Activated naive CD8-positive, alpha-beta T cell treated with anti-CD3 and anti-CD28 coated beads, Interleukin-2, amount 10 ng/mL, durations not matched to agents 7 days and 5 days (primary cell): ENCODE measurements at regions not wholly inside any gene's neighbourhood (a gene's known extent, or its start where the extent isn't known, plus 50 kb on each side); places are given as distances from the start of the nearest gene placed in this dataset.
"Not testable (repeated sequence)": the region's sequence is repeated elsewhere in the genome, so short reads cannot be mapped to it uniquely, and the experiment has no call there.

Source experiments
- ATAC-seq: fragments of 150-1000 bp; cut with Tn5 transposase; one replicate; pipeline ENCODE4 v1.10.0; 2021; ENCODE audit warnings: low read depth, moderate library complexity
- POLR2A ChIA-PET: fragments of 350-600 bp; sonication (Branson Sonifier 250); formaldehyde crosslinking; loops from one replicate; lab custom pipeline; 2021; ENCODE audit warnings: antibody characterized with exemption; lab: Charles Lee
- DNase-seq: peaks from one replicate; pipeline ENCODE4 v3.0.0; 2021
- H3K27ac Mint-ChIP-seq: one replicate; pipeline ENCODE4 v1.8.0; 2022; ENCODE audit warnings: mild to moderate bottlenecking, mixed read lengths
- H3K27me3 Mint-ChIP-seq: one replicate; pipeline ENCODE4 v1.8.0; 2022; ENCODE audit warnings: mild to moderate bottlenecking, moderate library complexity, mixed read lengths
- H3K36me3 Mint-ChIP-seq: one replicate; pipeline ENCODE4 v1.8.0; 2021; ENCODE audit warnings: mild to moderate bottlenecking, mixed read lengths
- H3K4me1 Mint-ChIP-seq: one replicate; pipeline ENCODE4 v1.8.0; 2021; ENCODE audit warnings: mixed read lengths
- H3K4me3 Mint-ChIP-seq: one replicate; pipeline ENCODE4 v1.8.0; 2022; ENCODE audit warnings: mild to moderate bottlenecking, moderate library complexity, mixed read lengths
- H3K9me3 Mint-ChIP-seq: one replicate; pipeline ENCODE4 v1.8.0; 2021; ENCODE audit warnings: mixed read lengths

DNA sequence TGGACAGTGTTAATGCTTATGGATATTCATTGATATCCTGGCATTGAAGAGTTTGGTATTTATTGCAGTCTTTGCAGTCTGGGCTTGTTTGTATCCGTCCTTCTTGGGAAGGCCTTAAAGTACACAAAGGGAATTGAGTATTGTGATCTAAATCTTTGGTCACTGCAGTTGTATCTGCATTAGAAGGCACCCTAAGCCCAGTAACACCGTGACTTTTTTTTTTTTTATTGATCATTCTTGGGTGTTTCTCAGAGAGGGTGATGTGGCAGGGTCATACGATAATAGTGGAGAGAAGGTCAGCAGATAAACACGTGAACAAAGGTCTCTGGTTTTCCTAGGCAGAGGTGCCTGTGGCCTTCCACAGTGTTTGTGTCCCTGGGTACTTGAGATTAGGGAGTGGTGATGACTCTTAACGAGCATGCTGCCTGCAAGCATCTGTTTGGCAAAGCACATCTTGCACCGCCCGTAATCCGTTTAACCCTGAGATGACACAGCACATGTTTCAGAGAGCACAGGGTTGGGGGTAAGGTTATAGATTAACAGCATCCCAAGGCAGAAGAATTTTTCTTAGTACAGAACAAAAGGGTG, 258.0 kb downstream of the HAPSTR1 start:
- DNase-seq, H3K27ac Mint-ChIP-seq, H3K4me1 Mint-ChIP-seq, H3K9me3 Mint-ChIP-seq, ATAC-seq, H3K36me3 Mint-ChIP-seq, POLR2A ChIA-PET, H3K27me3 Mint-ChIP-seq, H3K4me3 Mint-ChIP-seq: not testable (repeated sequence)

DNA sequence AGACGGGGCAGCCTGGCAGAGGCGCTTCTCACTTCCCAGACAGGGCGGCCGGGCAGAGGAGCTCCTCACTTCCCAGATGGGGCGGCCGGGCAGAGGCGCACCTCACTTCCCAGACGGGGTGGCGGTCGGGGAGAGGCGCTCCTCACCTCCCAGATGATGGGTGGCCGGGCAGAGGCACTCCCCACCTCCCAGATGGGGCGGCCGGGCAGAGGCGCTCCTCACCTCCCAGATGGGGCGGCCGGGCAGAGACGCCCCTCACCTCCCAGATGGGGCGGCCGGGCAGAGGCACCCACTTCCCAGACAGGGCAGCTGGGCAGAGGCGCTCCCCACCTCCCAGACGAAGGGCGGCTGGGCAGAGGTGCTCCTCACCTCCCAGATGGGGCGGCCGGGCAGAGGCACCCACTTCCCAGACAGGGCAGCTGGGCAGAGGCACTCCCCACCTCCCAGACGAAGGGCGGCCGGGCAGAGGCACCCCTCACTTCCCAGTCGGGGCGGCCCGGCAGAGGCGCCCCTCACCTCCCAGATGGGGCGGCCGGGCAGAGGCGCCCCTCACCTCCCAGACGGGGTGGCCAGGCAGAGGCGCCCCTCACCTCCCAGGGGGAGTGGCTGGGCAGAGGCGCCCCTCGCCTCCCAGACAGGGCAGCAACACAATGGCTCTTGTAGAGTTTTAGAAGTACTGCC, 258.8 kb downstream of the HAPSTR1 start:
- H3K27ac Mint-ChIP-seq, DNase-seq, ATAC-seq, H3K4me3 Mint-ChIP-seq, H3K9me3 Mint-ChIP-seq, H3K36me3 Mint-ChIP-seq, H3K4me1 Mint-ChIP-seq, H3K27me3 Mint-ChIP-seq, POLR2A ChIA-PET: not testable (repeated sequence)

DNA sequence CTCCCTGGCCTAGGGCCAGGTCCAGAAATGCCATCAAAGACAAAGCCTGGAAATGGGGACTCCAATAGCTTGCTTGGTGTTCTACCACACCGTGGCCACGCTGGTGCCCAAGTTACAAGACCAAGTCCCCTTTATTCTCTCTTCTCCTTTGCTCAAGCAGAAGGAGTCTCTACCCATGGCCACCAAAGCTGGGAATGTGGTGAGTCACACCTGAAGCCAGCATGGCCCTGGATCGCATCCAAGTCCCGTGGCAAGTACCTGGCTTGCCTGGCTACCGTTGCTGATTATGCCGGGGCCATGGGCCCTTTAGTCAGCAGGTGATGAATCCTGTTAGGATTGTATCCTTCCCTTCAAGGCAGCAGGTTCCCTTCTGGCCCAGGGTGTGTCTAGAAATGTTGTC, 260.0 kb downstream of the HAPSTR1 start:
- H3K4me3 Mint-ChIP-seq, result no peak overlapping the region
- H3K27me3 Mint-ChIP-seq, result no peaks in the 10 kb centered on the region

DNA sequence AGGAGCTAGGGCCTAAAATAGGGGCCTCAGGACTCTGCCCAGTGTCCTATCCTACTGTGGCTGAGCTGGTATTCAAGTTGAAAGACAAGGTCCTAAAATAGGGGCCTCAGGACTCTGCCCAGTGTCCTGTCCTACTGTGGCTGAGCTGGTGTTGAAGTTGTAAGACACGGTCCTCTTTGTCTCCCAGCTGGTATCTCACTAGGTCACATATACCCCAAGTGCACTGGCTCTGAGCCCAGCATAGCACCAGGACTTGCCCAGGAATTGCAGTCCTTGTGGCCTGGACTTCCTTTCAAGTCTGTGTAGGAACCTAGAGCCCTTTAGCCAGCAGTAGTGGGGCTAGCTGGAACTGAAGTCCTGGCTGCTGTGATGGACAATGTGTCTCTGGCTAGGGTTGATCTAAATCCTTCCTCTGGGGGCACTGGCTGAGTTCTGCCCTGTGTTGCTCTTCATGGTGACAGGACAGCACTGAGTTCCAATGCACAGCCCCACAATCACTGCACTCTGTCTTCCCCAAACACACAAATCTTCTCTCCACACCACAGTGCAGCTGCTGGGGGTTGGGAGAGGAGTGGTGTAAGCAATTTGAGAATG, 260.5 kb downstream of the HAPSTR1 start:
- Mint-ChIP-seq H3K27me3 (no peaks in the 10 kb centered on the region), H3K4me1 (no peaks in the 10 kb centered on the region), H3K27ac (no peak overlapping the region), H3K9me3 (peaks cover 9% of the 10 kb centered on the region), H3K4me3 (no peak overlapping the region), H3K36me3 (no peaks in the 10 kb centered on the region)
- ATAC-seq (no peak), DNase-seq (no peak)
- POLR2A ChIA-PET, result no interaction called here

More for the DNA sequence above, 260.0 kb downstream of the HAPSTR1 start:
- DNase-seq, result no peak
- H3K4me1 Mint-ChIP-seq, result no peaks in the 10 kb centered on the region
- H3K9me3 Mint-ChIP-seq, result peaks cover 9% of the 10 kb centered on the region
- POLR2A ChIA-PET, result no interaction called here
- ATAC-seq, result no peak
- H3K27ac Mint-ChIP-seq, result no peak overlapping the region
- no peaks in the 10 kb centered on the region for H3K36me3 Mint-ChIP-seq

DNA sequence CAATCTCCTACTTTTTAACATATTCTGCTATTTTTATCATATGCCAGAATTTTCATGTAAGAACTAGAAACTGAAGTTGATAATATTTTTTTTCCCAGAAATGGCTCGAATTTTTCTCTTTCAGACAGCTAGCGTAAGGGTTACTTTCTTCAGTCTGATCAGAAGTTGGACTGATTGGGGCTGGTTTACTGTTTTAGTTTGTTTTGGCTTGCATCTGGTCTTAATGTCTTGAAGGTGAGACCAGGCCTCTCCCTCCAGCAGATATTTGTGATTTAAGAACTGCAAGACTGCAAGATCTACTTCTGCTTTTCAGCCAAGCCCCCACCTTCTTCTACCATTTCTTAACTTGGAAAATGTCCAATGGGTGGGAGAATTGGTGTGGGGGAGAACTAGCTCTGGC, 266.4 kb downstream of the HAPSTR1 start:
- Mint-ChIP-seq H3K4me1 (no peaks in the 10 kb centered on the region), H3K27ac (no peak overlapping the region), H3K4me3 (no peak overlapping the region), H3K27me3 (no peaks in the 10 kb centered on the region), H3K36me3 (no peaks in the 10 kb centered on the region), H3K9me3 (no peaks in the 10 kb centered on the region)
- POLR2A ChIA-PET, result no interaction called here
- DNase-seq (no peak), ATAC-seq (no peak)

DNA sequence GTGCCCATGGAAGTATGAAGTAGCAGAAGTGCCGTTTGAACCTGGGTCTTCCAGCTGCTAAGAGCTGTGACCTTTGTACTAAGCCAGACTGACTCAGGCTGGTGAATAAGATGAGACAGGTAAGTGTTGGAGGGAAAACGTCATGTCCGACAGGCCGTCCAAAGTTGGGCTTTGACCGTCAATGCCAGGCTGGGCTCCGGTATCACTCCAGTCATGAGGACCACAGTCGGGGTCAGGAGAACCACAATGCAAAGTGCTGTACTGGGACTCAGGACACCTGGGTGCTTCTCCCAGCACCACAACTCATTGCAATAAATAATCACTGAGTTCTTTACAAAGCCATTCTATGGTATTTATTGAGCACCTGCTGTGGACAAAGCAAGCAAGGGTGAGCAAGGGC, 268.6 kb downstream of the HAPSTR1 start:
- DNase-seq (no peak), ATAC-seq (no peak)
- Mint-ChIP-seq H3K36me3 (no peaks in the 10 kb centered on the region), H3K4me3 (no peak overlapping the region), H3K4me1 (no peaks in the 10 kb centered on the region), H3K27ac (no peak overlapping the region), H3K9me3 (no peaks in the 10 kb centered on the region), H3K27me3 (no peaks in the 10 kb centered on the region)
- POLR2A ChIA-PET, result no interaction called here

DNA sequence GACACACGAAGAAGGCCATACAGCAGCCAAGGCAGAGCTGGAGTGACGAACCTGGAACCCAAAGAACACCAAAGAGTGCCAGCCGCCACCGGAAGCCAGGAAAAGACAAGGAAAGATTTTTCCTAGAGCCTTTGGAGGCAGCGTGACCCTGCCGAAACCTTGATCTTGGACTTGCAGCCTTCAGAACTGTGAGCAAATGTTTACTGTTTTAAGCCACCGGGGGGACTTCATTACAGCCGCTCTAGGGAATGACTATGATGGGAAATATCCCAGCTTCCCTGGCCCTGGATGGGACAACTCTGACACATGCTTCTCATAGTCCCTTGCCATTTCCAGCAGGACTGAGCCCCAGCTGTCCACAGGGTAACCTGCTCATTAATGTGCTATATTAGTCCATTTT, 270.6 kb downstream of the HAPSTR1 start:
- Mint-ChIP-seq H3K9me3 (no peaks in the 10 kb centered on the region), H3K27me3 (no peaks in the 10 kb centered on the region), H3K36me3 (no peaks in the 10 kb centered on the region), H3K4me1 (no peaks in the 10 kb centered on the region), H3K27ac (no peak overlapping the region), H3K4me3 (no peak overlapping the region)
- ATAC-seq (no peak), DNase-seq (no peak)
- POLR2A ChIA-PET, result no interaction called here

DNA sequence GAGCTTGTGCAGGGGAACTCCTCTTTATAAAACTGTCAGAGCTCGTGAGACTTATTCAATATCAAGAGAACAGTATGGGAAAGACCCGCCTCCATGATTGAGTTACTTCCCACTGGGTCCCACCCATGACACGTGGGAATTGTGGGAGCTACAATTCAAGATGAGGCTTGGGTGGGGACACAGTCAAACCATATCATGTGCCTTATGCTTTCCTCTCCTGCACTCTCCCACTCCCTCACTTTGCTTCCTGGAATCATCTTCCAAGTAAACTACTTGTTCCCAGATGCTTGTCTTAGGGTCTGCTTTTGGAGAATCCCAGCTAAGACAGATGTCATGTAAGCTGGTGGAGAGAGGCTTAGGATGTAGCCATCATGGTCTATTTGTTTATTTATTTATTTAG, 271.2 kb downstream of the HAPSTR1 start:
- no peaks in the 10 kb centered on the region for H3K36me3 Mint-ChIP-seq
- no peaks in the 10 kb centered on the region for H3K9me3 Mint-ChIP-seq
- POLR2A ChIA-PET, result no interaction called here
- H3K4me1 Mint-ChIP-seq, result no peaks in the 10 kb centered on the region
- no peaks in the 10 kb centered on the region for H3K27me3 Mint-ChIP-seq
- no peak overlapping the region for H3K4me3 Mint-ChIP-seq
- DNase-seq, result no peak
- no peak for ATAC-seq
- no peak overlapping the region for H3K27ac Mint-ChIP-seq

DNA sequence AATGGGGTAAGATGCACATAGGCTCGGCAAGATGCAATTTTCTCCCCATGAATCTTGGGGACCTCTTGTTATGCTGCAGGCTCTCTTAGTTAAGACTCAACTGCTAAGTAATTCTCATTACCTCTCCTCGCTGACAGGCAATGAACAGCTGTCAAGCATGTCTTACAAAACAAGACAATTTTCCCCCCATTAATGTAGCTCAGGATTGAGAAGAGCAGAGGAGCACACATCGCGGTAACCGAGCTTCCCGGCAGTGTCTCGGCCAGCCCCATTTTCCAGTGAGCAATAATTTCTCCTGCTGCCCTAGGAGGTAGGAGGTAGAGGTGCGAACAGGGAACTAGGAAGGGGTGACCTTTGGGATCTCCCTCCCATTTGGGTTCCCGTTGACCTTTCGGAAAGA, 272.1 kb downstream of the HAPSTR1 start:
- DNase-seq (no peak), ATAC-seq (no peak)
- Mint-ChIP-seq H3K9me3 (no peaks in the 10 kb centered on the region), H3K4me1 (no peaks in the 10 kb centered on the region), H3K36me3 (no peaks in the 10 kb centered on the region), H3K4me3 (no peak overlapping the region), H3K27ac (no peak overlapping the region), H3K27me3 (no peaks in the 10 kb centered on the region)
- POLR2A ChIA-PET, result no interaction called here

DNA sequence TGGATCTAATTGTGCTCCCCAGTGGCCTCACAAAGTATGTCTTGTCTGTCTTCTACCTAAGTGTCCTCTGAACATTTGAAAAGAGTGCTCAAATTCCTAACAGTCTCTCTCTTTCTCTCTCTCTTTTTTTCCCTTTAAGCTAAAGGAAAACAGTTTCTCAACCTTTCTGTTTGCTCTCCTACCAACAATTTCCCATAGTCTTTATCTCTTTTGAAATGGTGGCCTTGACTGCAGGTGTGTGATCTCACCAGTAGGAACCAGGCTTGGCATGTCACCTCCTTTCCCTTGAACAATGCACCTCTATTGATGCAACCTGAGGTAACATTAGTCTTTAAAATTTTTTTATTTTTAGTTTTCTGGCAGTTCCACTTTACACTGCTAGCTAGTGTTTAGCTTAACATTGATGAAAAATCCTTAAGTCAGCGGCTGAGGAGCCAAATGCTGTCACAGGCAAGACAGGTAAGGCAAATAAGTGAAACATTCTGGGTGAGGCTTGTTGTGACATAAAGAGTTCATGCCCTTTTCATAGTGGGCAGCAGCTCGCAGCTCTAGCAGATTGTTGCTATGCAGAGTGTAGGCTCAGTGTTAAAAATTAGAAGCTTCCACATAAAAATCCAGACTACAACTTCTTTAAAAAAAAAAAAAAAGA, 273.4 kb downstream of the HAPSTR1 start:
- POLR2A ChIA-PET, result no interaction called here
- Mint-ChIP-seq H3K36me3 (no peaks in the 10 kb centered on the region), H3K4me3 (no peak overlapping the region), H3K27ac (no peak overlapping the region), H3K9me3 (no peaks in the 10 kb centered on the region), H3K4me1 (no peaks in the 10 kb centered on the region), H3K27me3 (no peaks in the 10 kb centered on the region)
- no peak for ATAC-seq
- DNase-seq, result no peak

DNA sequence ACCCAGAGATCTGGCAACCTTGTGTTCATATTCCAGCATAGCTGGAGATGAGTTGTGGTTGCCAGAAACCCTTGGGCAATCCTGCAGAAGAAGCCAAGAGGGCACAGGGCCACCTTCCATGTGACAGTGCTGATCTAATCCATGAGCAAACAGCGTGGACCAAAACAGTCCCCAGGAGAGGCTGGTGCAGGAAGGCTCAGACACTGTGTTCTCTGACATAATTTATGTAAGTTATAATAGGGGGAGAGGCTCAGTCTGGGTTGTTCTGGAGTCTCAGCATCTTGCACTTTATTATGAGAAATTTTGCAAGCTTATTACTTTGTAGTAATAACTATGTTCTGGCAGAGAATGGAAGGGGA, 273.9 kb downstream of the HAPSTR1 start:
- no peak overlapping the region for H3K27ac Mint-ChIP-seq
- no peaks in the 10 kb centered on the region for H3K27me3 Mint-ChIP-seq
- H3K9me3 Mint-ChIP-seq, result no peaks in the 10 kb centered on the region
- DNase-seq, result no peak
- POLR2A ChIA-PET, result no interaction called here
- H3K36me3 Mint-ChIP-seq, result no peaks in the 10 kb centered on the region
- no peak overlapping the region for H3K4me3 Mint-ChIP-seq
- no peaks in the 10 kb centered on the region for H3K4me1 Mint-ChIP-seq
- no peak for ATAC-seq

DNA sequence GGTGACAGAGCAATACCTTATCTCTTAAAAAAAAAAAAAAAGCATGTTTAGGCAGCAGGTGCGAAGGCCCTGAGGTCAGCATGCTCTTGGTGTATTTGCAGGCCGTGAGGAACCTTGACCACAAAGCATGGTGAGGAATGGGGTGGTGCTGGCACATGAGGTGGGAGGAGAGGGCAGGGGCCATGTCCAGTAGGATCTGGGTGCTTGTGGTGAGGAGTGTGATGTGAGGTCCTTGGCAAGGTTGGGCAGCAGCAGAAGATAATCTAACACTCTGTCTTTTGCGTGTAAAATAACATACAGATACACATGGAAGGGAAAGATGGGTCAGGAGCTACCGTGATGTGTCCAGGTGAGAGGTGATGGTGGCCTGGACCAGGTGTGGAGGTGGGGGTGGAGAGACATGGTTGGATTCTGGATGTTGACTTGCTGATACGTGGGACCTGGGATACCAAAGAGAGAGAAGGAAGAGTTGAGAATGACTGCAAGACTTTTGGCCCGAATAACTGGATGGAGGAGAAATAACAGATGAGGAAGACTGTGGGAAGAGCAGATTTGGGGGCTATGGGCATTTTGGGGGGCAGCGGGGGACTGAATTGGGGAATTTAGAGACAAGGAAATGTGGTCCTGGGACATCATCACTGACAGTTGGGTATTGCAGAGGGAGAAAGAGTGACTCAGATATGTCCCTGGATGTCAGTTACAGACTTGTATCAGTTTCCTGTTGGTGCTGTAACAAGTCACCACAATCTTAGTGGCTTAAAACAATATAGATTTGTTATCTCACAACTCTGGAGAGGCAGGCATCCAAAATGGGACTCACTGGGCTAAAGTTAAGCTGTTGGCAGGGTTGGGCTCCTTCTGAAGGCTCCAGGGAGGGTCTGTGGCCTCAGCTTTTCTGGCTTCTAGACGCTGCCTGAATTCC, 274.9 kb downstream of the HAPSTR1 start:
- Mint-ChIP-seq H3K36me3 (no peaks in the 10 kb centered on the region), H3K4me1 (no peaks in the 10 kb centered on the region), H3K27ac (no peak overlapping the region), H3K9me3 (no peaks in the 10 kb centered on the region), H3K4me3 (no peak overlapping the region), H3K27me3 (no peaks in the 10 kb centered on the region)
- POLR2A ChIA-PET, result no interaction called here
- DNase-seq (no peak), ATAC-seq (no peak)

DNA sequence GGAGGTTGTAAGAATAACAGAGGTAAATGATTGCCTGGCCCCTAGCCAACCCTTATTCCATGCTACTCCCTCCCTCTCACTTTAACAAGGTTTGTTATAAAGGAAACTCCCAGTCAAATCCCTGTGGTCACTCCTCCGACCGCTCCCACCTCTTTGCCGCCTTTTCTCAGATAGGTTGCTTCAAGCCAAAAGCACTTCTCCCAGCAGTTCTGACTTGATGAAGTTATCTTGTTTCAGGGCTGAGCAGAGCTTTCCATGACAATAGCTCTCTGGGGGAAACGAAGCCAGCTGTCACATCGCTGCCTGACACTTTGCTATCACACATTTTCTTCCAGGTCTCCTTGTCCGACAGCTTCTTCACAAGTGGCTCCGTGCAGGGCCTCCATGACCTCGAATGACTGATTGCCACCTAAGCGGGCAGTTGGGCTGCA, 278.6 kb downstream of the HAPSTR1 start:
- ATAC-seq (no peak), DNase-seq (no peak)
- Mint-ChIP-seq H3K4me3 (no peak overlapping the region), H3K36me3 (no peaks in the 10 kb centered on the region), H3K27me3 (no peaks in the 10 kb centered on the region), H3K4me1 (no peaks in the 10 kb centered on the region), H3K9me3 (no peaks in the 10 kb centered on the region), H3K27ac (no peak overlapping the region)
- POLR2A ChIA-PET, result no interaction called here
